Activated CD4-positive, alpha-beta T cell treated with anti-CD3 and anti-CD28 coated beads, Interleukin-2, amount 10 ng/mL, durations not matched to agents 7 days and 5 days (primary cell): ENCODE measurements at regions not wholly inside any gene's neighbourhood (a gene's known extent, or its start where the extent isn't known, plus 50 kb on each side); places are given as distances from the start of the nearest gene placed in this dataset.

ENCODE experiments used
- CTCF ChIA-PET: fragments of 350-600 bp; sonication (Branson Sonifier 250); formaldehyde crosslinking; loops from one replicate; lab custom pipeline; 2021; ENCODE audit warnings: antibody characterized with exemption; lab: Charles Lee
- POLR2A ChIA-PET: fragments of 350-600 bp; sonication (Branson Sonifier 250); formaldehyde crosslinking; loops from one replicate; lab custom pipeline; 2021; ENCODE audit warnings: antibody characterized with exemption; lab: Charles Lee
- DNase-seq: peaks from one replicate; pipeline ENCODE4 v3.0.0-alpha.2; 2020
- H3K27ac Mint-ChIP-seq: one replicate; pipeline ENCODE4 v1.8.0; 2021; ENCODE audit warnings: mild to moderate bottlenecking, moderate library complexity, mixed read lengths
- H3K27me3 Mint-ChIP-seq: one replicate; pipeline ENCODE4 v1.8.0; 2021; ENCODE audit warnings: mixed read lengths
- H3K36me3 Mint-ChIP-seq: one replicate; pipeline ENCODE4 v1.8.0; 2021; ENCODE audit warnings: low read depth, mixed read lengths
- H3K4me1 Mint-ChIP-seq: one replicate; pipeline ENCODE4 v1.8.0; 2021; ENCODE audit warnings: mixed read lengths
- H3K4me3 Mint-ChIP-seq: one replicate; pipeline ENCODE4 v1.8.0; 2021; ENCODE audit warnings: mild to moderate bottlenecking, moderate library complexity, mixed read lengths
- H3K9me3 Mint-ChIP-seq: one replicate; pipeline ENCODE4 v1.8.0; 2021; ENCODE audit warnings: mixed read lengths

DNA sequence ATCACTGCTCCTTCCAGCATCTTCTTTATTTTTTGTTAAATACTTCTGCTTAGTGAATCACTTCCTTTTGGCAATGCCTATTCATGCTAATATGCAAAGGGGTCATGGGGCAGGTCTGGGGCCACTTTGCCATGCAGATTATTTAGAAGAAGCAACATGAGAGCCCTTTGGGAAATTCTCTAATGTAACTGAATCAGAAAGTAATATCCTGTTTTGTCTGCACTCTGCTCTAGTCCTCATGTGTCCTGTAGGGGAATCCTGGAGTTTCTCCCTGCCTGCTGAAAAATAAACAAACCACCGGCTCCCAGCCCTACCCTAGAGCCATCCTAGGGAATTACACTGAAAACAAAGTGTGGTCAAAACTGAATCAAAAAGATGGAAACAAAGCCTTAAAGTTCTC lies 176.5 kb upstream of the POU2AF2 start:
- DNase-seq, result no peak
- Mint-ChIP-seq H3K4me1 (no peaks in the 10 kb centered on the region), H3K36me3 (no peaks in the 10 kb centered on the region), H3K9me3 (peaks cover 8% of the 10 kb centered on the region), H3K4me3 (no peak overlapping the region), H3K27me3 (peaks cover 2% of the 10 kb centered on the region), H3K27ac (no peak overlapping the region)
- ChIA-PET CTCF (no interaction called here), POLR2A (no interaction called here)

DNA sequence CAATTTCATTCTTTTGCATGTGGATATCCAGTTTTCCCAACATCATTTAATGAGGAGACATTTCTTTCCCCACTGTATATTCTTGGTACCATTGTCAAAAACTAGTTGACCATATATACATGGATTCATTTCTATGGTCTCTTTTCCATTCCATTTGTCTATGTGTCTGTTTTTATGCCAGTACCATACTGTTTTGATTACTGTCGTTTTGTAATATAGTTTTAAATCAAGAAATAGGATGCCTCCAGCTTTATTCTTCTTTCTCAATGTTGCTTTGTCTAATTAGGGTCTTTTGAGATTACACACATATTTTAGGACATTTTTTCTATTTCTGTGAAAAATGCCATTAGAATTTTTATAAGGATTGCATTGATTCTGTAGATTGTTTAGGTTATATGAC lies 177.5 kb upstream of the POU2AF2 start:
- no peak for DNase-seq
- peaks cover 2% of the 10 kb centered on the region for H3K27me3 Mint-ChIP-seq
- H3K9me3 Mint-ChIP-seq, result peaks cover 8% of the 10 kb centered on the region
- H3K27ac Mint-ChIP-seq, result no peak overlapping the region
- ChIA-PET POLR2A (no interaction called here), CTCF (no interaction called here)
- no peaks in the 10 kb centered on the region for H3K4me1 Mint-ChIP-seq
- no peak overlapping the region for H3K4me3 Mint-ChIP-seq
- H3K36me3 Mint-ChIP-seq, result no peaks in the 10 kb centered on the region

DNA sequence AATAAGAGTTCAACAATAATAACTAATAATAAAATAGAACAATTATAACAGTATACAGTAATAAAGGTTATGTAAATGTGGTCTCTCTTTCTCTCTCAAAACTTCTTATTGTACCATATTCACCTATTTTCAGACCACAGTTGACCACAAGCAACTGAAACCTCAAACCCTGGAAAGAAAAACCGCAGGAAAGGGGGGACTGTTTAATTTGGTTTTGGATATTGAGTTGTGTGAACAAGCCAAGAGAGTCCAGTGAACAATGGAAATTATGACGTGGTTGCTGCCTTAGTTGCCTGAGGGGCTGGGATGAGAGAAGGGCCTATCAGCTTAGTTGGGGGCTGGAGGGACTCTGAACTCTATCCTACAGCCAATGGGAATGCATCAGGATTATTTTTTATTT lies 178.7 kb upstream of the POU2AF2 start:
- POLR2A ChIA-PET, result no interaction called here
- peaks cover 8% of the 10 kb centered on the region for H3K9me3 Mint-ChIP-seq
- H3K4me1 Mint-ChIP-seq, result no peaks in the 10 kb centered on the region
- H3K4me3 Mint-ChIP-seq, result no peak overlapping the region
- CTCF ChIA-PET, result no interaction called here
- peaks cover 2% of the 10 kb centered on the region for H3K27me3 Mint-ChIP-seq
- no peak for DNase-seq
- no peaks in the 10 kb centered on the region for H3K36me3 Mint-ChIP-seq
- no peak overlapping the region for H3K27ac Mint-ChIP-seq

DNA sequence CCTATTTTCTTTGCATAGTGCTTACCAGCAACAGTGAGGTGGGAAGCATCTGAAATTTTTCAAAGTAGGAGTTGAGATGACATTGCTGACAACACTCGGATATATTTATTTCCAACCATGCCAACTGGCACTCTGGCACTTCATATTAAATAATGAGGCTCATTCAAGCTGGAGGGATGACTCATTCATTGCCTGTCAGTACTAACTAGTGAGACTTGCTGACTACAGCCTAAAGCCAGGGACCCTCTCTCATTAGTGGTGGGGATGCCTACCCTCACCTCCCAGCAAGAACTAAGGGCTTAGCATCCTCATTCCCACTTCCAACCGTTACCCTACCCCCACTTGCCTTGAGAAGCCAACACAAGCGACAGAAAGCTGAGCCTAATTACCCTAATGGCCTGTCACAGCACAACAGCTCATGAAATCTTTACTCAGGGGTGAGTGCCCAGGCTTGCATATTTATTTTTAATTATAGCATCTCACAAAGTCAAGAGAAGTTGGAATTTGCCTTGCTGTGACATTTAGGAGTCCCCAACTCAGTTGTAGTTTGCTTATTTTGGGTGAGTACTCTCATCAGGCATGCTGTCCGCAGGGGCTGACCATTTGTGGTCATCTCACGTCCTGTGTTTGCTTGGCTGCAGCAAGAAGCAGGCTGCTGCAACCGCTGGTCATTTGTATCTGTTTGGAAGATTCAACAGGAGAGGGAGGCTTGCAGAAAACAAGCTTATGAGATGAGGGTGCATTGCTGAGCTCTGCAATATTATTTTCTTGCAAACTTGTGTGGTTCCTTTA lies 181.6 kb upstream of the POU2AF2 start:
- POLR2A ChIA-PET, result no interaction called here
- H3K4me3 Mint-ChIP-seq, result no peak overlapping the region
- peaks cover 8% of the 10 kb centered on the region for H3K9me3 Mint-ChIP-seq
- no peaks in the 10 kb centered on the region for H3K36me3 Mint-ChIP-seq
- peaks cover 2% of the 10 kb centered on the region for H3K27me3 Mint-ChIP-seq
- CTCF ChIA-PET, result no interaction called here
- no peak for DNase-seq
- H3K27ac Mint-ChIP-seq, result no peak overlapping the region
- H3K4me1 Mint-ChIP-seq, result no peaks in the 10 kb centered on the region

GRCh38 chr11:111062420-111062819 lies 183.1 kb upstream of the POU2AF2 start:
- Mint-ChIP-seq H3K27me3 (no peaks in the 10 kb centered on the region), H3K4me3 (no peak overlapping the region), H3K9me3 (no peaks in the 10 kb centered on the region), H3K36me3 (no peaks in the 10 kb centered on the region), H3K4me1 (no peaks in the 10 kb centered on the region), H3K27ac (no peak overlapping the region)
- ChIA-PET POLR2A (no interaction called here), CTCF (no interaction called here)
- no peak for DNase-seq

GRCh38 chr11:111059726-111060125 lies 185.8 kb upstream of the POU2AF2 start:
- POLR2A ChIA-PET, result no interaction called here
- CTCF ChIA-PET, result interaction anchor here (1.4 kb wide), 2 partner anchors 10 to 13 kb away, joined by 3 read pairs; no protein-coding TSS in a partner anchor
- Mint-ChIP-seq H3K27me3 (no peaks in the 10 kb centered on the region), H3K4me3 (no peak overlapping the region), H3K27ac (no peak overlapping the region), H3K36me3 (no peaks in the 10 kb centered on the region), H3K9me3 (no peaks in the 10 kb centered on the region), H3K4me1 (no peaks in the 10 kb centered on the region)
- DNase-seq, result no peak

- Mint-ChIP-seq H3K4me1 (no peaks in the 10 kb centered on the region), H3K4me3 (no peak overlapping the region), H3K27me3 (no peaks in the 10 kb centered on the region), H3K27ac (no peak overlapping the region), H3K9me3 (no peaks in the 10 kb centered on the region), H3K36me3 (no peaks in the 10 kb centered on the region)
- DNase-seq, result no peak
- POLR2A ChIA-PET, result no interaction called here
- CTCF ChIA-PET, result no interaction called here
Measured at GRCh38 chr11:111049131-111049530, 196.4 kb upstream of the POU2AF2 start.

GRCh38 chr11:111047374-111047773 lies 198.2 kb upstream of the POU2AF2 start:
- CTCF ChIA-PET, result no interaction called here
- Mint-ChIP-seq H3K4me3 (no peak overlapping the region), H3K4me1 (no peaks in the 10 kb centered on the region), H3K27me3 (no peaks in the 10 kb centered on the region), H3K36me3 (no peaks in the 10 kb centered on the region), H3K9me3 (no peaks in the 10 kb centered on the region), H3K27ac (no peak overlapping the region)
- DNase-seq, result no peak
- POLR2A ChIA-PET, result no interaction called here

GRCh38 chr11:111046291-111046690 lies 199.2 kb upstream of the POU2AF2 start:
- H3K4me3 Mint-ChIP-seq, result no peak overlapping the region
- H3K4me1 Mint-ChIP-seq, result no peaks in the 10 kb centered on the region
- no peak for DNase-seq
- H3K27ac Mint-ChIP-seq, result no peak overlapping the region
- H3K27me3 Mint-ChIP-seq, result no peaks in the 10 kb centered on the region
- ChIA-PET CTCF (interaction anchor here (0.6 kb wide), 1 partner anchor 672 kb away, joined by 4 read pairs; no protein-coding TSS in a partner anchor), POLR2A (no interaction called here)
- no peaks in the 10 kb centered on the region for H3K36me3 Mint-ChIP-seq
- H3K9me3 Mint-ChIP-seq, result no peaks in the 10 kb centered on the region

DNA sequence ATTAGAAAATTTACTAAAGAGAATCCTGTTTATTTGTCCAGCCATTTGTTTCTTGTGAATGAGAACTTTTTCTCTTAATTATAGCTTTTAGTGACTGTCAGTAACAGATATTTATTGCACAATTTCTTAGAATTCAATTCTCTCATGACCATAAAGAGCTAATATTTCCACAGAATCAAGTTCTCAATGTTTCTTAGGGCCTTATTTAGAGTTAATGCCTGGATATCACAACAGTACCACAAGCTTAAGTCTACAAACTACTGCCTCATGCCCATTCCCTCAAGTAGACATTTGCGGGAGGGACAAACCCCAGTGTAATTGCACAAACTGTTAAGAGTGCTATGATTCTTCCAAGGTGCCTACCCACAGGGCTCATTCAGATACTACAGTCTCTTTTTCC lies 199.7 kb upstream of the POU2AF2 start:
- no peaks in the 10 kb centered on the region for H3K9me3 Mint-ChIP-seq
- no peaks in the 10 kb centered on the region for H3K4me1 Mint-ChIP-seq
- H3K27ac Mint-ChIP-seq, result no peak overlapping the region
- H3K4me3 Mint-ChIP-seq, result no peak overlapping the region
- no peak for DNase-seq
- H3K27me3 Mint-ChIP-seq, result no peaks in the 10 kb centered on the region
- no peaks in the 10 kb centered on the region for H3K36me3 Mint-ChIP-seq
- ChIA-PET CTCF (interaction anchor here (0.6 kb wide), 1 partner anchor 672 kb away, joined by 4 read pairs; no protein-coding TSS in a partner anchor), POLR2A (no interaction called here)

- Mint-ChIP-seq H3K9me3 (no peaks in the 10 kb centered on the region), H3K27ac (no peak overlapping the region), H3K4me3 (no peak overlapping the region), H3K27me3 (no peaks in the 10 kb centered on the region), H3K4me1 (no peaks in the 10 kb centered on the region), H3K36me3 (no peaks in the 10 kb centered on the region)
- DNase-seq, result no peak
- POLR2A ChIA-PET, result no interaction called here
- CTCF ChIA-PET, result interaction anchor here (0.9 kb wide), 1 partner anchor 329 kb away, joined by 3 read pairs; no protein-coding TSS in a partner anchor
Measured at GRCh38 chr11:111045407-111045803, 200.1 kb upstream of the POU2AF2 start.

DNA sequence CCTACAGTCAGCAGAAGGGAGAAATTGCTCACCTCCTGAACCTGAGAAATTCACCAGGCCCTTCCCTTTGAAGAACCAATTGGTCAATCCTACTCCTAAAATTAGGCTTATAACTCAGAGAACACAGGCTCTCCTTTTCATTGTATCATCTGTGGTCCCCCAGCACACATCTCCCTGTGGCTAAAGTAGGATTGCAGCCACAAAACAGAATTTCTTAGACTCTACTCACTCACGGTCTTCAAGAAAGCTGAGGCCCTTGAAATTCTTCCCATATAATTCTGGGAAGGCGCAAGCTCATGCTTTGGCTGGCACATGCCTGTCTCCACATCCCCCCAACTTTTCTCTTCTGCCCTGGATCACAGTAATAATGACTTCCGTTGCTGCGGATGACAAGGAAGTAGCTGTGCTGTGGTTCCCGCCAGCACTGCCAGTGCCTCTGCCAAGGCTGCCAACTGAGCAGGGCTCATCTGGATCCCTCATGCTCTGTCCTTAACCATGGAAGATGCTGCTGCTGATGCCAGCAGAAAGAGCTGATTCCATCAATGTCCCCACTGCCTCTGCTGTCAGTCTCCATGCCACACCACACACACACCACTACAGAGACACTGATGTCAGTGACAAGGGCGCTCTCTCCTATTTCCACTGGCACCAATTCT lies 200.6 kb upstream of the POU2AF2 start:
- POLR2A ChIA-PET, result no interaction called here
- no peaks in the 10 kb centered on the region for H3K27me3 Mint-ChIP-seq
- H3K27ac Mint-ChIP-seq, result no peak overlapping the region
- no peak overlapping the region for H3K4me3 Mint-ChIP-seq
- DNase-seq, result no peak
- H3K36me3 Mint-ChIP-seq, result no peaks in the 10 kb centered on the region
- CTCF ChIA-PET, result interaction anchor here (0.9 kb wide), 1 partner anchor 329 kb away, joined by 3 read pairs; no protein-coding TSS in a partner anchor
- no peaks in the 10 kb centered on the region for H3K9me3 Mint-ChIP-seq
- no peaks in the 10 kb centered on the region for H3K4me1 Mint-ChIP-seq

GRCh38 chr11:111039982-111040381 lies 205.5 kb upstream of the POU2AF2 start:
- H3K4me1 Mint-ChIP-seq, result no peaks in the 10 kb centered on the region
- no peaks in the 10 kb centered on the region for H3K36me3 Mint-ChIP-seq
- no peaks in the 10 kb centered on the region for H3K27me3 Mint-ChIP-seq
- no peak overlapping the region for H3K27ac Mint-ChIP-seq
- CTCF ChIA-PET, result no interaction called here
- H3K4me3 Mint-ChIP-seq, result no peak overlapping the region
- POLR2A ChIA-PET, result no interaction called here
- peaks cover 3% of the 10 kb centered on the region for H3K9me3 Mint-ChIP-seq
- no peak for DNase-seq
